ENCODE measurements at regions not wholly inside any gene's neighbourhood (a gene's known extent, or its start where the extent isn't known, plus 50 kb on each side); places are given as distances from the start of the nearest gene placed in this dataset.
"Not testable (repeated sequence)": the region's sequence is repeated elsewhere in the genome, so short reads cannot be mapped to it uniquely, and the experiment has no call there.

DNA sequence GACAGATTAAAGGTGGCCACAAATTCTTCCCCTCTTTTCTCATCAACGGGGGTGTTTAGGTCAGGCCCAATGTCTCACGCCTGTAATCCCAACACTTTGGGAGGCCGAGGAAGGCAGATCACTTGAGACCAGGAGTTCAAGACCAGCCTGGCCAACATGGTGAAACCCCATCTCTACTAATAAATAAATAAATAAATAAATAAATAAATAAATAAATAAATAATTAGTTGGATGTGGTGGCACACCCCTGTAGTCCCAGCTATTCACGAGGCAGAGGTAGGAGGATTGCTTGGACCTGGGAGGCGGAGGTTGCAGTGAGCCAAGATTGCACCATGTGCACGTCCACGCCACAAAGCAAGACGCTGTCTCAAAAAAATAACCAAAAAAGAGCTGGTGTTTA, 180.7 kb downstream of the FASLG start:
- ChIA-PET POLR2A (interaction anchor here (0.6 kb wide), 1 partner anchor 56 kb away, joined by 4 read pairs; no protein-coding TSS in a partner anchor), CTCF (interaction anchor here (1.3 to 1.5 kb wide), 2 partner anchors 11 to 14 kb away, joined by 3 to 4 read pairs; no protein-coding TSS in a partner anchor)

DNA sequence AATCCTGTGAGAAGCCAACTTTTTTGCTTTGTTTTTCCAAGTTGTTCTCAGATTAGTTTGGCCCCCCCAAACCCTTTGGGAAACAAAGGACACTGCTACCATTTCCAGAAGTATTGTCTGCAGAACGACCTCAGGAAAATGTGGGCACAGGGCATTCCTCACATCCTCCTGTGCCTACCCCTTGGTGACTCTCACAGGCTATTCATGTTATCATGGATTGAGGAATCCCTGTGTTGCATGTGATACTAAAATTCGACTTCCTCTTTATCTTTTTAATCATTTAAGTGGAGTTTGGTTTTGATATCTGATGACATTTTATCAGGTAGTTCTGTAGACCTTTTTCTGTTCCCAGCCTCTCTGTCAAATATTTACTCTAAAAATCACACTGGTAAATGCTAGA, 184.5 kb downstream of the FASLG start:
- Mint-ChIP-seq H3K27ac (no peak overlapping the region), H3K4me1 (peaks cover 22 to 39% (median 35%) of the 10 kb centered on the region in 3 donors), H3K9me3 (no peaks in the 10 kb centered on the region), H3K36me3 (no peaks in the 10 kb centered on the region), H3K4me3 (no peak overlapping the region), H3K27me3 (peaks cover 0 to 3% of the 10 kb centered on the region in 2 donors)
- Histone ChIP-seq H3K4me3 (ENCODE audit: low read length) (no peak overlapping the region), H3K4me1 (ENCODE audit: insufficient read depth, low read length) (peaks cover 17% of the 10 kb centered on the region), H3K27ac (ENCODE audit: low read depth, low read length) (no peak overlapping the region), H3K27me3 (ENCODE audit: insufficient read depth, low read length, poor library complexity, severe bottlenecking) (no peaks in the 10 kb centered on the region), H3K36me3 (ENCODE audit: insufficient read depth, low read length) (no peaks in the 10 kb centered on the region), H3K9me3 (ENCODE audit: low read length) (no peaks in the 10 kb centered on the region)
- CTCF ChIA-PET: no interaction called here
- no peak for DNase-seq
- POLR2A ChIA-PET: no interaction called here

More for the DNA sequence above, 180.7 kb downstream of the FASLG start:
- not testable (repeated sequence) for H3K27me3 Mint-ChIP-seq; DNase-seq; H3K4me3 ChIP-seq (ENCODE audit: low read length); H3K36me3 Mint-ChIP-seq; H3K27ac ChIP-seq (ENCODE audit: low read depth, low read length); H3K4me3 Mint-ChIP-seq; H3K9me3 Mint-ChIP-seq; H3K9me3 ChIP-seq (ENCODE audit: low read length); H3K36me3 ChIP-seq (ENCODE audit: insufficient read depth, low read length); H3K27me3 ChIP-seq (ENCODE audit: insufficient read depth, low read length, poor library complexity, severe bottlenecking); H3K27ac Mint-ChIP-seq
- peaks cover 15% of the 10 kb centered on the region for H3K4me1 ChIP-seq (ENCODE audit: insufficient read depth, low read length)
- H3K4me1 Mint-ChIP-seq: peaks cover 16 to 41% (median 39%) of the 10 kb centered on the region in 3 donors

DNA sequence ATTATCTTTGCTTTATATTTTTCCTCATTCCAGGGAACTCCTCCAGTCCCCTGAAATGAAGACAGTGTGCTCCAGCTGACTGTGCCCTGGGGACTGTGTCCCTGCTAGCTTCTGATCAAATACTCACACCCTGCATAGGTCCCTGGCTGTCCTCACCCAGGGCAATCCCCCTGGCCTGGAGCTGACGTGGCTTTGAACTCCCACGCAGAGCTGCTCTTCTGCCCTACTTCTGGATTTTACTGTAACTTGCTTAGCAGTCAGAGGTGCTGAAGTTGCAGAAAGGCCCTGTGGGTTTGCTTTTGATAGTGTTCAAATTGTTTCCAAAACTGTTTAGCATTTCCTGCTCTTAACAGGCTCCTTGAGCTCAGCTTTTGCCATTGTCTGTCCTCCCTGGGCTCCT, 186.5 kb downstream of the FASLG start:
- CTCF ChIA-PET: no interaction called here
- Histone ChIP-seq H3K4me1 (ENCODE audit: insufficient read depth, low read length) (peaks cover 11% of the 10 kb centered on the region), H3K27me3 (ENCODE audit: insufficient read depth, low read length, poor library complexity, severe bottlenecking) (no peaks in the 10 kb centered on the region), H3K36me3 (ENCODE audit: insufficient read depth, low read length) (no peaks in the 10 kb centered on the region), H3K9me3 (ENCODE audit: low read length) (no peaks in the 10 kb centered on the region), H3K4me3 (ENCODE audit: low read length) (no peak overlapping the region), H3K27ac (ENCODE audit: low read depth, low read length) (no peak overlapping the region)
- POLR2A ChIA-PET: no interaction called here
- Mint-ChIP-seq H3K9me3 (no peaks in the 10 kb centered on the region), H3K4me1 (peaks cover 14 to 24% (median 20%) of the 10 kb centered on the region in 3 donors), H3K27ac (peak overlapping the region; percentile 15 to 95 (median 77)), H3K27me3 (peaks cover 0 to 3% of the 10 kb centered on the region in 2 donors), H3K4me3 (peak overlapping the region in 2 of 7 donors; percentile 19 to 51), H3K36me3 (no peaks in the 10 kb centered on the region)
- peak; percentile 7 to 57 (median 30) for DNase-seq

DNA sequence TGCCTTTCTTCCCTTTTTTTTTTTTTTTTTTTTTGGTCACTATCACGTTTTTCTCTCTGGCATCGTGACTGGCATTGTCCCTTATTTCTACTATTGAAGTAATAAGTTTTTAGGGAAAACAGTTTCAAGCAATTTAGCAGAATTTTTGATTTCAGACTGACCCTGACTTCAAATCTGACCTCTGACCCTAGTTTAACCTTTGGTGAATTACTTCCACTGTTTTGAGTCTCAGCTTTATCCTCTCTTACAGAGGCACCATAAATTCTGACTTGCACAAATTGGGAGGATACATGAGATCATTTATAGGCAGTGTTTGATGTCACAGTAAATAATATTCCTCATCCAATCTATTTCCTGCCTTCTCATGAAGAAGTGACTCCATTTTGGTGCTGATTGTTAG, 187.0 kb downstream of the FASLG start:
- Mint-ChIP-seq H3K4me3 (peak overlapping the region in 2 of 7 donors; percentile 19 to 57), H3K27ac (peak overlapping the region in 6 of 8 donors; percentile 67 to 95 (median 82)), H3K36me3 (no peaks in the 10 kb centered on the region), H3K4me1 (peaks cover 14 to 24% (median 20%) of the 10 kb centered on the region in 3 donors), H3K27me3 (peaks cover 0 to 3% of the 10 kb centered on the region in 2 donors), H3K9me3 (no peaks in the 10 kb centered on the region)
- ChIA-PET CTCF (no interaction called here), POLR2A (no interaction called here)
- Histone ChIP-seq H3K4me1 (ENCODE audit: insufficient read depth, low read length) (peaks cover 11% of the 10 kb centered on the region), H3K27me3 (ENCODE audit: insufficient read depth, low read length, poor library complexity, severe bottlenecking) (no peaks in the 10 kb centered on the region), H3K27ac (ENCODE audit: low read depth, low read length) (no peak overlapping the region), H3K4me3 (ENCODE audit: low read length) (no peak overlapping the region), H3K36me3 (ENCODE audit: insufficient read depth, low read length) (no peaks in the 10 kb centered on the region), H3K9me3 (ENCODE audit: low read length) (no peaks in the 10 kb centered on the region)
- no peak for DNase-seq

DNA sequence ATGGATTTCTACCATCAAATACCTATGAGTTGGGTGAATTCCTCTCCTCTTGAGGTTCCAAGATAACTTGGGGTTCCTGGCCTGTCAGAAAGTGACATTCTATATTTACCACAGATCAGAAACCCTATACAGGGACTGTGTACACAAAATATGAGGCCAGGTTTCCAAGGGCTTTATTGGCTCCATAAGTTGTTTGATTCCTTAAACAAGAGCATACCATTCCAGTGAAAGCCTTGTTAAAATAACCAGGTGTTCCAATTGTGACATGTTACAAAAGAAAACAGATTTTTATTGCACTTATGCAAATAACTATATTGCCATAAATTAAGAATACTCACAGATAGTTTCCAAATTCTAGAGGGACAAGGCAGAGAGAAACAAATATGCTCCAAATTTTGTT, 188.9 kb downstream of the FASLG start:
- H3K27ac ChIP-seq (ENCODE audit: low read depth, low read length); H3K27ac Mint-ChIP-seq; DNase-seq; CTCF ChIA-PET; H3K9me3 ChIP-seq (ENCODE audit: low read length); POLR2A ChIA-PET; H3K27me3 ChIP-seq (ENCODE audit: insufficient read depth, low read length, poor library complexity, severe bottlenecking); H3K9me3 Mint-ChIP-seq; H3K27me3 Mint-ChIP-seq; H3K4me3 ChIP-seq (ENCODE audit: low read length); H3K36me3 Mint-ChIP-seq; H3K4me3 Mint-ChIP-seq; H3K36me3 ChIP-seq (ENCODE audit: insufficient read depth, low read length): not testable (repeated sequence)
- peaks cover 14 to 24% (median 20%) of the 10 kb centered on the region in 3 donors for H3K4me1 Mint-ChIP-seq
- H3K4me1 ChIP-seq (ENCODE audit: insufficient read depth, low read length): peaks cover 11% of the 10 kb centered on the region

DNA sequence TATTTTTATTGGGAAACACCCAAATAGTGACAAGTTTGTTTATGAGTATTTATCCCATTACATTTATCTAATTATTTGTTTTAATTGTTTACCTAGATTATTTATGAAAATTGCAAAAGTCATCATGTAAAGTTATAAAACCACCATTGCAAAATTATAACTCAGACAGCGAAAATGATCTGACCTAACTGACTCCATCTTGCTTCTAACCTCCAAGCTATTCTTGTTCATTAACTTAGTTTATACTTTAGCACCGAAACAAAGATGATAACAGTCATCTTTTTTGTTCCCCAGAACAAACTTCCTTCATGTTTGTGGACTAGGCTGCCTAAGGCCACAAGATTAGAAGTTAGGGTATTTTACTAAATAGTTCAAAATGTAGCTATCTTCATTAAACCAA, 190.8 kb downstream of the FASLG start:
- H3K4me1 ChIP-seq (ENCODE audit: insufficient read depth, low read length): peaks cover 11% of the 10 kb centered on the region
- no peak overlapping the region for H3K27ac ChIP-seq (ENCODE audit: low read depth, low read length)
- no peaks in the 10 kb centered on the region for H3K9me3 ChIP-seq (ENCODE audit: low read length)
- H3K4me3 Mint-ChIP-seq: no peak overlapping the region
- ChIA-PET CTCF (no interaction called here), POLR2A (no interaction called here)
- H3K4me1 Mint-ChIP-seq: peaks cover 11 to 19% (median 16%) of the 10 kb centered on the region in 3 donors
- H3K27me3 Mint-ChIP-seq: no peaks in the 10 kb centered on the region
- H3K27me3 ChIP-seq (ENCODE audit: insufficient read depth, low read length, poor library complexity, severe bottlenecking): no peaks in the 10 kb centered on the region
- no peak for DNase-seq
- H3K36me3 Mint-ChIP-seq: no peaks in the 10 kb centered on the region
- no peak overlapping the region for H3K4me3 ChIP-seq (ENCODE audit: low read length)
- H3K36me3 ChIP-seq (ENCODE audit: insufficient read depth, low read length): no peaks in the 10 kb centered on the region
- no peaks in the 10 kb centered on the region for H3K9me3 Mint-ChIP-seq
- no peak overlapping the region for H3K27ac Mint-ChIP-seq

DNA sequence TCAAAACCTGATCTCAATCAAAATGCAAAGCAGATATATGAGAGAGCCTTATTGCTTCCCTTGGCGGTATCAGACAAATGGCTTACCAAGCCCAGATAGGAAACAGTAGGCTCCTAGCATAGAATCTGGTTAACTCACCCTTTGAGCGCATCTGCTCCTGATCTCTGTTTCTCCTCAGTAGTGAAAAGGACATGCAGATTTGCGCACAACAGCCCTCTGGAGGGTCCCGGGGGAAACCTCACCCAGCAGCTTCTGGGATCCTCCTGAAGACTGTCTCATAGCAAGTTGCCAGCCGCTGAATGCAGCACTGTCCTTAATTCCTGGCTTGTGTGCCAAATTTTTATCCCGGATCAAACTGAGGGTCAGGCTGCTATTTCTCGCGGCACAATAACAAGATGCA, 192.2 kb downstream of the FASLG start:
- H3K4me1 ChIP-seq (ENCODE audit: insufficient read depth, low read length): no peaks in the 10 kb centered on the region
- CTCF ChIA-PET: no interaction called here
- Mint-ChIP-seq H3K36me3 (peaks cover 0 to 2% (median 0%) of the 10 kb centered on the region in 3 donors), H3K27ac (no peak overlapping the region), H3K4me3 (no peak overlapping the region), H3K27me3 (peaks cover 0 to 2% of the 10 kb centered on the region in 2 donors), H3K4me1 (peaks cover 1 to 5% (median 2%) of the 10 kb centered on the region in 3 donors), H3K9me3 (no peaks in the 10 kb centered on the region)
- no peaks in the 10 kb centered on the region for H3K27me3 ChIP-seq (ENCODE audit: insufficient read depth, low read length, poor library complexity, severe bottlenecking)
- DNase-seq: no peak
- H3K36me3 ChIP-seq (ENCODE audit: insufficient read depth, low read length): no peaks in the 10 kb centered on the region
- no peak overlapping the region for H3K4me3 ChIP-seq (ENCODE audit: low read length)
- POLR2A ChIA-PET: no interaction called here
- H3K27ac ChIP-seq (ENCODE audit: low read depth, low read length): no peak overlapping the region
- H3K9me3 ChIP-seq (ENCODE audit: low read length): no peaks in the 10 kb centered on the region

DNA sequence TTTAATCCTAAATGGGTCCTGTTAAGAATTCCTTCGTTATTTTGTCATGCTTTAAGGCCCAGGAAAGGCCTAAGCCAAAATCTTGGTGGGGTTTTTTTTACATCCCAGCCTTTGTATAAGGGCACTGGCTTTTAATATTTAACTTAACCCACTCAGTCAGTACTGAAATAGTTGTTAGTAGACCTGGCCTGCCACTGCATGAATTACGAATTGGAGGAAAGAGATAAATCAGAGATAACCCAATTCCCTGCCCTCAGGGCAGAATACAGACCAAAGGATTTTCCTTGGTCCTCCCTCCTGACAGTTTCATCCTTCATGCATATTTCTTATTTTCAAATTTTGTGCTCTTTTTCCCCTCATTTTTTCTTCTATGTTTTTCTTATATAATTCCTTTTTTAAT, 193.0 kb downstream of the FASLG start:
- H3K9me3 ChIP-seq (ENCODE audit: low read length): no peaks in the 10 kb centered on the region
- no peaks in the 10 kb centered on the region for H3K9me3 Mint-ChIP-seq
- no peak overlapping the region for H3K4me3 ChIP-seq (ENCODE audit: low read length)
- H3K36me3 Mint-ChIP-seq: peaks cover 0 to 2% (median 0%) of the 10 kb centered on the region in 3 donors
- POLR2A ChIA-PET: no interaction called here
- CTCF ChIA-PET: no interaction called here
- no peak overlapping the region for H3K27ac ChIP-seq (ENCODE audit: low read depth, low read length)
- no peaks in the 10 kb centered on the region for H3K4me1 Mint-ChIP-seq
- no peaks in the 10 kb centered on the region for H3K36me3 ChIP-seq (ENCODE audit: insufficient read depth, low read length)
- no peak for DNase-seq
- no peak overlapping the region for H3K27ac Mint-ChIP-seq
- H3K27me3 Mint-ChIP-seq: peaks cover 0 to 2% of the 10 kb centered on the region in 2 donors
- H3K4me3 Mint-ChIP-seq: no peak overlapping the region
- H3K27me3 ChIP-seq (ENCODE audit: insufficient read depth, low read length, poor library complexity, severe bottlenecking): no peaks in the 10 kb centered on the region
- no peaks in the 10 kb centered on the region for H3K4me1 ChIP-seq (ENCODE audit: insufficient read depth, low read length)

DNA sequence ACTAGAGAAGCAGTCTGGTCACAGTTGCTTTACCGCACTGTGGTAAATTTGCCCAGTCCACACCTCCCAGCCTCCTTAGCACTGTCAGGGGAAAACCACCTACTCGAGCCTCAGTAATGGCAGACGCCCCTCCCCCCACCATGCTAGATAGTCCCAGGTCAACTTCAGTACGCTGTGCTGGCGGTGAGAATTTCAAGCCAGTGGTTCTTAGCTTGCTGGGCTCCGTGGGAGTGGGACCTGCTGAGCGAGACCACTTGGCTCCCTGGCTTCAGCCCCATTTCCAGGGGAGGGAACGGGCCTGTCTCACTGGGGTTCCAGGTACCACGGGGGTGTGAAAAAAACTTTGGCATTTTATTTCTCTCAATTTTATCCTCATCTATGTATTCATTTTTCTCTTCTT, 194.8 kb downstream of the TNFSF18 start:
- H3K9me3 ChIP-seq (ENCODE audit: low read length); H3K27ac Mint-ChIP-seq; H3K36me3 ChIP-seq (ENCODE audit: insufficient read depth, low read length); H3K4me1 ChIP-seq (ENCODE audit: insufficient read depth, low read length); CTCF ChIA-PET; DNase-seq; H3K27me3 Mint-ChIP-seq; H3K27ac ChIP-seq (ENCODE audit: low read depth, low read length); H3K9me3 Mint-ChIP-seq; POLR2A ChIA-PET; H3K4me1 Mint-ChIP-seq; H3K36me3 Mint-ChIP-seq; H3K27me3 ChIP-seq (ENCODE audit: insufficient read depth, low read length, poor library complexity, severe bottlenecking); H3K4me3 ChIP-seq (ENCODE audit: low read length); H3K4me3 Mint-ChIP-seq: not testable (repeated sequence)

Data from CD8-positive, alpha-beta memory T cell (primary cell).